Ovary (tissue), 7 donors: ENCODE measurements at regions not wholly inside any gene's neighbourhood (a gene's known extent, or its start where the extent isn't known, plus 50 kb on each side); places are given as distances from the start of the nearest gene placed in this dataset.

Experiments
- DNase-seq, 5 donors: peaks; one replicate each; pipeline ENCODE4 v3.0.0-alpha.2; 2019 to 2020
- H3K27ac ChIP-seq, 2 donors: fragments of 200-600 bp; one replicate each; pipeline versions ENCODE4 v1.5.1 to v1.8.0; 2019 to 2022
- H3K27me3 ChIP-seq: fragments of 200-600 bp; one replicate; pipeline ENCODE4 v1.8.0; 2022
- H3K36me3 ChIP-seq: fragments of 200-600 bp; sonication (generic); one replicate; pipeline ENCODE4 v1.5.1; 2019
- H3K4me1 ChIP-seq: one replicate; pipeline ENCODE4 v1.8.1; 2013; ENCODE audit warnings: mild to moderate bottlenecking, moderate library complexity; ENCODE audit not compliant: insufficient read depth
- H3K4me3 ChIP-seq: fragments of 200-600 bp; sonication (generic); one replicate; pipeline ENCODE4 v1.5.1; 2017
- H3K9me3 ChIP-seq, 2 donors: fragments of 200-600 bp in 1 of 2; sonication (generic) in 1 of 2; one replicate each; pipeline versions ENCODE4 v1.5.1 to v1.8.1; 2013 to 2019; ENCODE audit warnings: mild to moderate bottlenecking in 1 of 2, moderate library complexity in 1 of 2
- CTCF ChIP-seq, 3 donors: fragments of 450-650 bp in 2 of 3; fragments of 200-600 bp in 1 of 3; IDR thresholded peaks; one replicate each; pipeline versions ENCODE4 v1.5.1 to v1.8.0; 2016 to 2022; ENCODE audit warnings: antibody characterized with exemption in 3 of 3, mild to moderate bottlenecking in 1 of 3
- EP300 ChIP-seq: sonication (generic); formaldehyde crosslinking; IDR thresholded peaks from one replicate; pipeline ENCODE4 v1.6.1; 2017; ENCODE audit warnings: antibody characterized with exemption
- POLR2A ChIP-seq: fragments of 450-650 bp; IDR thresholded peaks from one replicate; pipeline ENCODE4 v1.6.1; 2017; ENCODE audit warnings: antibody characterized with exemption, mild to moderate bottlenecking, moderate library complexity
- WGBS, 3 donors: extraction: QIAGEN DNeasy Blood & Tissue Kit in 1 of 3; methylation state at CpG; one replicate each; pipeline versions ENCODE4 v1.1.5 to v1.1.7; 2013 to 2017; 5-methylcytosine and 5-hydroxymethylcytosine counted together
- intact Hi-C, 4 donors: fragments of 100-400 bp; cut with DNase I; formaldehyde crosslinking; loops; one replicate each; pipeline versions ENCODE4 v1.11.0 to v1.15.1; 2022 to 2023
- donor health status: DM: no; HTN: no; CAD: no; lungs with moderate emphysema.
- donor health status: DM: no; HTN: no; CAD: no.
- donor health status: Bipolar disorder and iron deficiency.
- donor health status: DM: no; HTN: no; CAD: no.
- donor health status: DM: yes; HTN: yes; CAD: no.

DNA sequence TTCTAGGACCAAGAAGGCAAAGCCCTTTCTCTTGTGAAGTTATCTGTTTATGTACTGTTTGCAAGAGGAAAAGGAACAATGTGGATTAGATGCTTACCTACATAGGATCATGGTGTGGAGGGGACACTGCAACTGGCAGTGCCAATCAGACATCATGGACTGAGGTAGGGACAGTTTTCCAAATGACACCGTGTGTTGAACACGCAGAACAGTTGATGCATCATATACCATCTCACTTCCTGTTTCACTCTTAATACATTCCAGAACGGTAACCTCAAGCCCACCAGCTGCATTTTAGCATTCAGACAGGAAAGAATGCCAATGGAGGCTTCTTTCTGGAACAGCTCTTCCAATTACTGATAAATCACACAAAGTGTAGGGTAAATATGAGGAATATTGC, 397.7 kb upstream of the LMCD1 start:
- DNase-seq: no peak

GRCh38 chr3:8106921-8107320, 394.7 kb upstream of the LMCD1 start:
- Histone ChIP-seq H3K4me1 (no peaks in the 10 kb centered on the region), H3K36me3 (no peaks in the 10 kb centered on the region), H3K27me3 (no peaks in the 10 kb centered on the region), H3K27ac (no peak overlapping the region), H3K9me3 (no peaks in the 10 kb centered on the region), H3K4me3 (no peak overlapping the region)
- DNase-seq: no peak
- WGBS, 3 donors: 95 to 99% (median 97%) methylated on average over 2 of the region's 2 CpGs
- intact Hi-C loops: no loop called here
- TF ChIP-seq POLR2A: no peak
- TF ChIP-seq CTCF (IDR thresholded peaks at IDR 0.05): no peak
- TF ChIP-seq EP300: no peak

More for the DNA sequence above, 397.7 kb upstream of the LMCD1 start:
- Histone ChIP-seq H3K27ac (no peak overlapping the region), H3K27me3 (no peaks in the 10 kb centered on the region), H3K36me3 (no peaks in the 10 kb centered on the region), H3K9me3 (no peaks in the 10 kb centered on the region), H3K4me3 (no peak overlapping the region), H3K4me1 (no peaks in the 10 kb centered on the region)
- intact Hi-C loops: no loop called here
- WGBS, 3 donors: 60 to 65% (median 62%) methylated on average over 3 of the region's 3 CpGs
- TF ChIP-seq CTCF (IDR thresholded peaks at IDR 0.05): no peak
- no peak for TF ChIP-seq EP300
- no peak for TF ChIP-seq POLR2A

DNA sequence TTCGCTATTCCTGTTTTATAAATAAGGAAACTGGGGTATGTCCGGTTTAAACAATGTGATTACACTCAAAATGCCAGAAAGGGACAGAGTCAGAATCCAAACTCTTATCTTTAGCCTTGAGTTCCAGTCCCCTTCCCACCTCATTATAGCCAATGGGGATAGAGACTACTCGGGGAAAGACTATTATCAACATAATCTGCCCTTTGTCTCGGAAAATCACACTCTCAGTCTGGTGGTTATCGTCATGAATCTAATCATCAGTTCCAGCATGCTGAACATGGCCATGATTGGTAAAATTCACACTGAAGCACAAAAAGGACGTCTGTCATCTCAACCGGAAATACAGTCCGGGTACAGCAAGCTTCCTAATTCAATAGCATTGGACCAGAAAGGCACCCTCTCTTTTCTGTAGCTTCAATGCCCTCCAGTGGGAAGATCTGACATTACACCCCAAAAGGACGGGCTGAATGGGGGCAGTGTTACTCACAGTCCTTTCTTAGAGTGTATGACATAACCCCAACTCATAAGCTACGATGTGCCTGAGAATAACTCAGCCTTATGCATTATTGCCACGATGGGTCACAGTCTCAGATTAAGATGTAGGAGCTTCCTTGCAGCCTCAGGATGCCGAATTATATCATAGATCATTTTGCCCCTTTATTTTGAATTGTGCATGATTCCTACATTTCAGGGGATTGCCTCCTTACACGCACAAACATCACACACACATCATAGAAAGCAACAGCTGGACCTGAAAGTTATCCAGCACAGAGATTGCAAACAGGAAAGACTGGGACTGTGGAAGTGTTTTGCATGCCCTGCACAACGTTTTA, 390.4 kb upstream of the LMCD1 start:
- intact Hi-C loops: no loop called here
- no peaks in the 10 kb centered on the region for H3K27me3 ChIP-seq
- H3K4me3 ChIP-seq: no peak overlapping the region
- no peaks in the 10 kb centered on the region for H3K9me3 ChIP-seq
- TF ChIP-seq CTCF (IDR thresholded peaks at IDR 0.05) (peak; percentile 18 to 66 (median 28)), POLR2A (no peak), EP300 (no peak)
- WGBS, 3 donors: 5 to 18% (median 5%) methylated on average over 14 of the region's 14 CpGs
- H3K27ac ChIP-seq: no peak overlapping the region
- peak; percentile 11 to 51 (median 38) for DNase-seq
- H3K36me3 ChIP-seq: no peaks in the 10 kb centered on the region
- no peaks in the 10 kb centered on the region for H3K4me1 ChIP-seq

GRCh38 chr3:8112587-8112986, 389.0 kb upstream of the LMCD1 start:
- DNase-seq: no peak
- no peak overlapping the region for H3K4me3 ChIP-seq
- TF ChIP-seq CTCF (IDR thresholded peaks at IDR 0.05) (no peak), EP300 (no peak), POLR2A (no peak)
- H3K4me1 ChIP-seq: no peaks in the 10 kb centered on the region
- intact Hi-C loops: no loop called here
- 64 to 67% (median 66%) methylated on average over 7 of the region's 7 CpGs for WGBS, 3 donors
- no peaks in the 10 kb centered on the region for H3K36me3 ChIP-seq
- no peak overlapping the region for H3K27ac ChIP-seq
- H3K9me3 ChIP-seq: no peaks in the 10 kb centered on the region
- H3K27me3 ChIP-seq: no peaks in the 10 kb centered on the region
